HG02943 (cell line): ENCODE measurements at regions not wholly inside any gene's neighbourhood (a gene's known extent, or its start where the extent isn't known, plus 50 kb on each side); places are given as distances from the start of the nearest gene placed in this dataset.
"Not testable (repeated sequence)": the region's sequence is repeated elsewhere in the genome, so short reads cannot be mapped to it uniquely, and the experiment has no call there.

ENCODE experiments used
- ATAC-seq: cut with Tn5 transposase; IDR thresholded peaks from one replicate; pipeline ENCODE4 v1.9.1; 2021; ENCODE audit warnings: mild to moderate bottlenecking, low read depth, moderate library complexity; ENCODE audit not compliant: unreplicated experiment

DNA sequence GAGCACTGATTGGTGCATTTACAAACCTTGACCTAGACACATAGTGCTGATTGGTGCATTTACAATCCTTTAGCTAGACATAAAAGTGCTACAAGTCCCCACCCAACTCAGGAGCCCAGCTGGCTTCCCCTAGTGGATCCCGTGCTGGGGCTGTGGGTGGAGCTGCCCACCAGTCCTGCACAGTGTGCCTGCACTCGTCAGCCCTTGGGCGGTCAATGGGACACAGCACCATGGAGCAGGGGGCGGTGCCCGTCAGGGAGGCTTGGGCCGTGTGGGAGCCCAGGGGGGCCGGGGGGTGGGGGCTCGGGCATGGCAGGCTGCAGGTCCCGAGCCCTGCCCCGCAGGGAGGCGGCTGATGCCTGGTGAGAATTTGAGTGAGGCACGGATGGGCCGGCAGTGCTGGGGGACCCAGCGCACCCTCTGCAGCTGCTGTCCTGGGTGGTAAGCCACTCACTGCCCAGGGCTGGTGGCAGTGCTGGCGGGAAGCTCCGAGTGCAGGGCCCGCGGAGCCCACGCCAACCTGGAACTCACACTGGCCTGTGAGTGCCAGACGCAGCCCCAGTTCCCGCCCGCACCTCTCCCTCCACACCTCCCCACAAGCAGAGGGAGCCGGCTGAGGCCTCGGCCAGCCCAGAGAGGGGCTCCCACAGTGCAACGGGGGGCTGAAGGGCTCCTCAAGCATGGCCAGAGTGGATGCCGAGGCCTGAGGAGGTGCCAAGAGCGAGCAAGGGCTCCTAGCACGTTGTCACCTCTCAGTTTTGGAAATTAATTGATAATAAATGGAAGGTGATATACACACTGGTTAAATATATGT lies 207.7 kb downstream of the RAP2B start:
- ATAC-seq = no peak

GRCh38 chr3:153370680-153371079 lies 208.7 kb downstream of the RAP2B start:
- ATAC-seq = no peak

DNA sequence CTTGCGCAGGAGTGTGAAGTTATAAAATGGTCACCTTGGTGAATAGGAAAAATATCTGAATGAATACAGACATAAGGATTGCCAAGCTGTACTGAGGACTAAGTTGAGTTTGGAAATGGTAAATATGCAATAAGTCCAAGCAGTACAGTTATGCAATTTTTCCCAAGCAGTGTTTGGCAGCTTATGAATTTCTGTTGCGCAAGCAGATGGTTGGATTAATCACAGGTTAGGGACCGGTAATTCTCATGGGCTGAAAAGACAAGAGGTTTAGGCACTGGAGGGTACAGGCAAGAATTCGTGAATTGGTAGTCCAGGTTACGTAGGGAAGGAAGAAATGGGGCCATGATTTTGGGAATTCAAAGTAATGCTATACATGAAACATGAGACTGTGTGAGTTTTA lies 210.3 kb downstream of the RAP2B start:
- ATAC-seq = no peak

DNA sequence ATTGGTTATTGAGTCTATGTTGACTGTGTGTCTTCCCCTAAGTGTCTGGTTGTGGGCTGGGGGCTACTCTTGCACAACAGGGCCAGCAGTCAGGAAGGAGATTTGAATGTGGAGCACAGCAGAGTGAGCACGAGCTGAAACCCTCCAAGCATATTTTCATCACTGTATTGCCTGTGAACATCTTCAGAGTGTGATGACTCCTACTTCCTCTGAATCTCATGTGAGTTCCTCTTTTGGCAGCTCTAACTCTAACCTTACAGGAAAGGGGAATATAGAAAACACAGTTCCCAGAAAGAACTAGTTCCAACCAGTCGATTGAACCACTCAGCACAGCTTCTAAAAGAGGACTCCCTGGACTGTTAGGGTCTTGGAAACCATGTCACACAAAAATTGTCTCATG lies 211.6 kb downstream of the RAP2B start:
- no peak for ATAC-seq

DNA sequence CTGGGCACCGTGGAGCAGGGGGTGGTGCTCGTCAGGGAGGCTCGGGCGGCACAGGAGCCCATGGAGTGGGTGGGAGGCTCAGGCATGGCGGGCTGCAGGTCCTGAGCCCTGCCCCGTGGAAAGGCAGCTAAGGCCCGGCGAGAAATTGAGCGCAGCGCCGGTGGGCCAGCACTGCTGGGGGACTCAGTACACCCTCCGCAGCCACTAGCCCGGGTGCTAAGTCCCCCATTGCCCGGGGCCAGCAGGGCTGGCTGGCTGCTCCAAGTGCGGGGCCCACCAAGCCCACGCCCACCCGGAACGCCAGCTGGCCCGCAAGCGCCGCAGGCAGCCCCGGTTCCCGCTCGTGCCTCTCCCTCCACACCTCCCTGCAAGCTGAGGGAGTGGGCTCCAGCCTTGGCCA lies 216.3 kb downstream of the RAP2B start:
- ATAC-seq = not testable (repeated sequence)

GRCh38 chr3:153379516-153379915 lies 217.5 kb downstream of the RAP2B start:
- ATAC-seq = no peak

GRCh38 chr3:153385343-153385742 lies 223.3 kb downstream of the RAP2B start:
- no peak for ATAC-seq

DNA sequence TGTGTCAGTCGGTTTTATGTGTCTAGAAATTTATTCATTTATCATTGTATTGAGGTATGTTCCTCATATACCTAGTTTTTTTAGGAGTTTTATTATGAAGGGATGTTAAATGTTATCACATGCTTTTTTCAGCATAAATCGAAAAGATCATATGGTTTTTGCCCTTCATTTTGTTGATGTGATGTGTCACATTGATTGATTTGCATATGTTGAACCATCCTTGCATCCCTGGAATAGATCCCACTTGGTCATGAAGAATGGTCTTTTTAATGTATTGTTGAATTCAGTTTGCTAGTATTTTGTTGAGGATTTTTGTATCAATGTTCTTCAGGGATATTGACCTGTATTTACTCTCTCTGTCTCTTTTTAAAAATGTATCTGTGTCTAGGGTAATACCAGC lies 230.3 kb downstream of the RAP2B start:
- ATAC-seq = no peak

DNA sequence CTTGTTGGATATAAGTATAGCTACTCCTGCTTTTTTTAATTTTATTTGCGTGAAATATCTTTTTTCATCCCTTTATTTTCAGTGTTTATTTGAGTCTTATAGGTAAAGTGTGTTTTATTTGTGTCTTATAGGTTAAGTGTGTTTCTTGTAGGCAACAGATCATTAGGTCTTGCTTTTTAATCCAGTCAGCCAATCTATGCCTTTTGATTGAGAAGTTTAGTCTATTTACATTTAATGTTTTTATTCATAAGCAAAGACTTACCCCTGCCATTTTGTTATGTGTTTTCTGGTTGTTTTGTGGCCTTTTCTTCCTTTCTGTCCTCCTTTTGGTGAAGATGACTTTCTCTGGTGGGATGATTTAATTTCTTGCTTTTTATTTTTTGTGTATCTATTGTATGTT lies 232.0 kb downstream of the RAP2B start:
- ATAC-seq = no peak

DNA sequence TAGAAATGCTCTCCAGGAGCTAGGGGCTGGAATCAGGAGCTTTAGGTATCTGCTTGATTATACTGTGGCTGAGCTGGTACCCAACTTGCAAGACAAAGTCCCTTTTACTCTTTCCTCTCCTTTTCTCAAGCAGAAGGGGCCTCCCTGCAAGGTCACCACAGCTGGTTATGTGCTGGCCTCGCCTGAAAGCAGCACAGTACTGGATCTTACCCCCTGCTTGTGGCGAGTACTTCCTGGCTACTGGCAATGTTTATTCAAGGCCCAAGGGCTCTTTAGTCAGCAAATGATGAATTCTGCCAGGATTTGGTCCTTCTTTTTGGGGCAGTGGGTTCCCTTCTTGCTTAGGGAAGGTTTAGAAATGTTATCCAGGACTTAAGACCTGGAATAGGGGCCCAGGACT lies 234.6 kb downstream of the RAP2B start:
- ATAC-seq = no peak

DNA sequence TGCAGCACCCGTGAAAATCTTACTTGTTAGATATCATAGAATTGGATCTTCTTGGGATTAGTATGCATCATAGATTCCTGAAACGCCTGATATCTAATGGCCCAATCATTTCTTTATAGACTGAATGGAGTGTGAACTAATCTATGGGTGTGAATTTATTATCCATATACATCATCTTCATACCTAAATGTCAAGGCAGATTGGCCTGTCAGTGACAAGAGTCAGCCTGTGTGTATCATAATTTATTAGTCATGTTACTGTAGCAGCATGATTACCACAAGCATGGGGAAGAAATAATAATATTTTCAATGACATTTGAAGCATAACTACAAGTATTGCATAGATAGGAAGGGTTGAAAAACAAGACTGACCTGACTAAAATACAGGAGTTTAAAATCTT lies 235.8 kb downstream of the RAP2B start:
- no peak for ATAC-seq

DNA sequence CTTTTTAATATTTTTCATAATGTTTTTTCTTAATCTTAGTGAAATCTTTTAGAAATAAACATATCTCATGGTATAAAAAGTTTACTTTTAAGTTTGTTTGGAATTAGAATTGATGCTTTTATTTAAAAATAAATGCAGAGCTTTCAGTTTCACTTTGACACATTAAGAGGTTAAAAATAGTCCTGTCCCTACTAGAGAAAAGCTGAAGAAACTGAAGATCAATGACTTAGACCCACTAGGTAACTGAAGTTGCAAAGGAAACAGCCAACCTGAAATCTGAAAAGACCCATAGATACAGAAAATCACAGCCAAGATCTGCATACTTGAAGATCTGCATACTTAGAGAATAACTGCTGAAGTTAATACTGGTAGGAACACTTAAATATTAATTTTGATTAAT lies 237.6 kb downstream of the RAP2B start:
- peak; percentile 70 for ATAC-seq

DNA sequence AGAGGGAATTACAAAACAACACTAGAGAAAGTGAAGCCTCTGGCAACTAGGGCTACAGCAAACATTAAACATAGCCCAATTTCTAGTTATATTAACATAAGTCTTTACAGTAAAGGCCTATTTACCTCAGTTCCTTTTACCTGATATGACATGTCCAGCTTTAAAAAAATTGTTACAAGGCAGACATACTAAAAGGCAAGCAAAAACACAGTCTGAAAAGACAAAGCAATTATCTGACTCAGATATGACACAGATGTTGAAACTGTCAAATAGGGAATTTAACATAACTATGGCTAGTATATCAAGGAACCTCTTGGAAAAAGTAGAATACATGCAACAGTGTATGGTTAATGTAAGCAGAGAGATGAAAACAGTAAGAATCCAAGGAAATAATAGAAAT lies 238.6 kb downstream of the RAP2B start:
- ATAC-seq = no peak

DNA sequence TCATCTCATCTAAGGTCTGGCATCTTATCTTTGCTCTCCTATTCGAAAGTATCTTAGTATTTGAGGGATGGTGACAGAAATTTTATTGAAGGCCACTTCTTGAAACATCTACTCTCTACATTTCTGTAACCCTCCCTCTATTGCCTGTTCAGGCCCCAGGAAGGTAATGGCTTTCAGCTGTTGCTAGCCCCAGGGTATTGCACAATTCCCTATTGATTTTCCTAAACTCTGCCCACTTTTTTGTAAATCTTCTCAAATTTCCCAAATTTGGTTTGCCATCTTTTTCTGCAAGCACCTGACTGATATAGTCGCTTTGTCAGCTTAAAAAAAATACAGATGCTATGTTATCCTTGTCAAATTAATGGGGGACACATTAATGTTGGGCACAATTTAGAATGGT lies 242.1 kb downstream of the RAP2B start:
- no peak for ATAC-seq

DNA sequence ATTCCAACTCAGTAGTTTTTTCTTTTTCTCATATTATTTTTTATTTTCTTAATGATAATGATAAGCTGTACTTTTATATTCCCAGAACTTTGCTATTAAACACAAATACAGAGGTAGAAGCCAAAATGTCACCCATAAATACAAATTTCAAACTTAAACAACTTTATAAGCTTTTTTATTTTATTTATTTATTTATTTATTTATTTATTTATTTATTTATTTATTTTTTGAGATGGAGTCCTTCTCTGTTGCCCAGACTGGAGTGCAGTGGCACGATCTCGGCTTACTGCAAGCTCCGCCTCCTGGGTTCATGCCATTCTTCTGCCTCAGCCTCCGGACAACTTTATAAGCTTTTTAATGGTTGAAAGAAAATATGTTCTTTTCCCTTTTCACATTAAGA lies 243.3 kb downstream of the RAP2B start:
- ATAC-seq = not testable (repeated sequence)

DNA sequence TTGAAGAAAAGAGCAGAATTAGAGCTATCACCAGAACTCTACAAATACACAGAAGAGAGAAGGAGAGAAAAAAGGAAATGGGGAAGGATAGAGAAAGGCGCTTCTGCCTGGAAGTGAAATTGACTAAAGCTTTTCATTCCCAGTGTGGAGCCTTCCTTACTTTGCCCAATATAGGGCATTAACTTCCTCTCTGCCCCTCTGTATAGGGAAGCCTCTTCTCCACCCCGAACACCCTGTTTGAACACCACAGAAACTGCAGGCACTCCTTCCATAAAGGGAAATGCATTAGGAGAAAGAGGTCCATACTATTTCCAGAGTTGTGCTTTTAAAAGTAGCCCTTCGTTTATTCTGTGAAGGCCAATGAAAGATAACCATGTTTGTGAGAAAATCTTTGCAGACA lies 248.5 kb downstream of the RAP2B start:
- ATAC-seq = no peak

DNA sequence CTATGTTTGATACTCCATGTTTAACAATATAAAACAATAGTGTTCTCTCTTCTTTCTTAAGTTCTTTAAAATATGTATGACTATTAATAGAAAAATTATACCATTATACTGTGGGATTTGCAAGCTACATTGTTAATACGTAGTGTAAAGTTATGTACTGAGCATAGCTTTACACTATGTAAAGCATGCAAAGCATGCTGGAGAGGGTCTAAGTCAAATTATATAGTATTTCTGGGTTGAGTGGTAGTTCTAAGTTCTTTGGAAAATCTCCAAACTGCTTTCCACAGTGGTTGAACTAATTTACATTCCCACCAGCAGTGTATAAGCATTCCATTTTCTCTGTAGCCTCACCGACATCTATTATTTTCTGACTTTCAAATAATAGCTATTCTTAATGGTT lies 253.0 kb downstream of the RAP2B start:
- ATAC-seq = no peak

DNA sequence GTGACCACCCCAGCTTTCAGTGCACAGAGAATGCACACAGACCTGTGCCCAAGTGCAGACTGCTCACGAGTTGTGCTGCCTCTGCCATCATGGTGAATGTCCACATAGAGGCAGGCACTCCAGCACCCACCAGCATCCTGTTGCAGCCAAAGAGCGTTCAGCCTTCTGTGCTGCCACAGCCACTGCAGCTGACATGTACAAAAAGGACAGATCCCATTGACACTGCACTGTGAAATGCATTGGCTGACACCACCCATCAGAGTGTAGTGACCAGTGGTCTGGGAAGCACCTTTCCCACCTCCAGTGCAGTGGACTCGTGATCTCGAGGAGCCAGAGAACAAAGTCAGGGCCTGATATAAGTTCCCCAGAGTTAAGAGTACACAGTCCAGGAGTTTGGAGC lies 260.3 kb downstream of the RAP2B start:
- ATAC-seq = no peak

DNA sequence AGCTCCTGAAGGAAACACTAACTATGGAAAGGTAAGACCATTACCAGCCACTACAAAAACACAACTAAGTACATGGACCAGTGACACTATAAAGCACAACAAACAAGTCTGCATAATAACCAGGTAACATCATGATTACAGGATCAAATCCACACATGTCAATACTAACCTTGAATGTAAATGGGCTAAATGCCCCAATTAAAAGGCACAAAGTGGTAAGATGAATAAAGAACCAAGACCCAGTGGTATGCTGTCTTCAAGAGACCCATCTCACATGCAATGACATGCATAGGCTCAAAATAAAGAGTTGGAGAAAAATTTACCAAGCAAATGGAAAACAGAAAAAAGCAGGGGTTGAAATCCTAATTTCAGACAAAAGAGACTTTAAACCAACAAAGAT lies 261.8 kb downstream of the RAP2B start:
- ATAC-seq = not testable (repeated sequence)

DNA sequence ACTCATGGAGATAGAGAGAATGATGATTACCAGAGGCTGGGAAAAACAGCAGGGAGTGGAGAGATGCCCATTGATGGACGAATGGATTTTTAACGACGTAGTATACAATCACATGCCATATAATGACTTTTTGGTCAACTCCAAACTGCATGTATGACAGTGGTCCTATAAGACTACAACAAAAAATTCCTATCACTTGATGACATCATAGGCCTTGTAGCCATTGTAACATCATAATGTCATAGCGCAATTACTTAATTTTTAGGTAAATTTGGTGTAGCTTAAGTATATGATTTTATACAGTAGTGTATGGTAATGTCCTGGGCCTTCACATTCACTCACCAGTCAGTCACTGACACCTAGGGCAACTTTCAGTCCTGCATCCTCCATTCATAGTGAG lies 264.3 kb downstream of the RAP2B start:
- no peak for ATAC-seq

- ATAC-seq = no peak
Measured at GRCh38 chr3:153426803-153427202, 264.8 kb downstream of the RAP2B start.

DNA sequence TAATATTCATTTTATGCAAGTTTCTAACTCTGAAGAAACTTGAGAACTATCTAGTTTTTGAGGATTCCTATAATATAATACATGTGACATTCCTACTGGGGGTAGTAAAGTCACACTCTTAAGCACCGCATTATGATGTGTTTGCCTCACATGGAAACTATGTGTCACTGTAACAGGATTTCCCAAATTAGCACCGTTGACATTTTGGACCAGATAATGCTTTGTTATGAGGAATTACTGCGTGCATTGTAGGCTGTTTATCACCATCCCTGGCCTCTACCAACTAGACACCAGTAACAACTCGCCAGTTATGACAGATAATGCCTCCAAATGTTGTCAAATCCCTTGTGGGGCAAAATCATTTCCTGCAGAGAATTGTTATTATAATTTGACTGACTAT lies 267.8 kb downstream of the RAP2B start:
- ATAC-seq = no peak

GRCh38 chr3:153431076-153431475 lies 269.1 kb downstream of the RAP2B start:
- no peak for ATAC-seq
